GM18868 (cell line): ENCODE measurements at regions not wholly inside any gene's neighbourhood (a gene's known extent, or its start where the extent isn't known, plus 50 kb on each side); places are given as distances from the start of the nearest gene placed in this dataset.

ENCODE experiments used
- ATAC-seq: cut with Tn5 transposase; IDR thresholded peaks from one replicate; pipeline ENCODE4 v1.9.1; 2021; ENCODE audit warnings: mild to moderate bottlenecking, moderate library complexity; ENCODE audit not compliant: unreplicated experiment

DNA sequence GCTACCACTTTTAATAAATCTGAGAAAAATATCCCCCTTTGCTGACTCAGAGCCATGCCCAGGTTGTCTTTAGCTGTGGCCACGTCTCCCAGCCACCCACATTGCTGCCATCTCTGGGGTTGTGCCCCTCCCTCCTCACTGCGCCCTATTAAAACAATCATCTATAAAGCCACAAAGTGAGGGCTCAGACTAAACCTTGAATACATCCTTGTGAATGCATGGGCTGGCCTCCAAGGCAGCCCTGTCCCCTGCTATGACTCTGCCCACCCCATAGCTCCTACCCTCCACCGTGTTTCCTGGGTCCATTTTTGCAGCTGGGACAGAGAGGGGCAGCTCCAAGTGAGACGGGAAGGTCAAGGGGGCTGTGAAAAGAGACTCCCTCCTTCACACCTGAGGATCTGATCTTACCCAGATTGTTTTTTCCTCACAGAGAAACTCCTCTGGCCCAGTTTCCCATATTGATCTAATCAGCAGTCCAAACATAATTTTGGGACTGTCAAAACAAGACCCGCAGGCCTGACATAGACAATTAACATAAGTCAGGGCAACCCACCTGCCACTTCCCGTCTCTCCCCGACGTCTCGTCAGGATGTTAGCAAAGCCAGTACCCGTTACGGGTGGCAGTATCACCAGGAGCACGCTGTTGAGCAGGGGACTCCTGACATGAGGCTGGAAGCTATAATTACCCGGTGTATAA lies 199.0 kb downstream of the KATNAL1 start:
- no peak for ATAC-seq

GRCh38 chr13:30107521-30108136 lies 199.7 kb downstream of the KATNAL1 start:
- no peak for ATAC-seq

DNA sequence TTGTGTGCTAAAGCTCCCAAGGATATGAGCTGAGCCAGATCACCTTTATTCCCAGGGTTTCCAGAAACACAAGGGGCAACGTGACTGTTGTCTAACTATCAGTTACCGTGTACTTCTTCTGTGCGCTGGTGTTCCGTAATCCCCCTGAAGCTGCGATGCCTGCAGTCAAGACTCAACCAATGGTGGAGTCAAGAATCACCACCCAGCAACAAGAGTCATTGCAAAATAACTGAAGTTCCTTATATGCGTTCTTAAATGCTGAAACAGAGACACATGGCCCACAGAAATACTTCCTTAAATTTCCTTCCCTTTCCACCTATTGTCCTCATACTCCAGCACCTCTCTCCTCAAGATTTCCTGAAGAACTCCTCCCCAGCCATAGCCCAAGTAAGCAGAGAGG lies 200.2 kb downstream of the KATNAL1 start:
- no peak for ATAC-seq

DNA sequence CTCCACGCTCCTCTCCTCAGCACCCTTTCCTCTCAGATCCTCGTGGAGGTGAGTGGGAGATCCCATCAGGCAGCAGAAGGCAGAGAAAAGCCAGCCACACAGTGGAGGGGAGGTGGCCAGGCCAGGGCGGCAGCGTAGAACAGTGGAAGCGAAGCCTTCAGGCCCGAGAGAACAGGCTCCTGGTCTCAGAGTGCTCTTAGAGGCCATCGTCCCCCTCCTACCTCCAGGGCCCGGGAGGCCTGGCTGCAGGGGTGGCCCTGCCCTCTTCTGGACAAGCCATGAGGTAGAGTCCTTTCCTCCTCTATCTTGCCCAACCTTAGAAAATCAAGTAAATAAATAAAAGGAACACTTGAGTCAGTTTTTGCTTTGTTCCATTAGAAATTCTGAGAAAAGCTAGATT lies 202.0 kb downstream of the KATNAL1 start:
- no peak for ATAC-seq

DNA sequence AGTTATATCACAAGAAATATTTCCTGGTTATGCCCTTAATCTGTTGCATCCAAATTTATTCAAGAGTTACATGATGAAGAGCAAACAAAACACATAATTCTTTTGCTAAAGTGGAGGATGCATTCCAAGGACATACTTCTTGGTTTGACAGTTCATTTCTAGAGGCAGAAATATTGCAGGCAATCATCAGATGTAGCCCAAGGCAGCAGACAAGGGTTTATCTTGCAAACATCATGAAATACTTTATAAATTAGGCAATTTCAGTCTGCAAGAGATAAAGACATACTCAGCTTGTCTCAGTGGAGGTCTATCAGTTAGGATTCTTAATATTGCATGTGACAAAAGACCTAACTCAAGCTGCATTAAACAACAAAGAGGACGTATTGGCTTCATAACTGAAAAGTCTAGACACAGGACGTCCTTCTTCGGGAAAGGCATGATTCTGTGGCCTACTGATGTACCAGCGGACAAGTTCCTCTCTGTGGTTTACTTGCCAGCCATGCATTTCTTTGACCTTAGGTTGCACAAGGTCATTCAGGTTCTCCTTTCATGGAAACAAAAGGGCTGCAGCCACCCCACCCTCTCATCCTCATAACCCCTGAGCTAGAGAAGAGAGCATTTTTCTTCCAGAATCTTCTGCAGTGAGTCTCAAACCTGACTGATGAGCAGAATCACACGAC lies 204.1 kb downstream of the KATNAL1 start:
- ATAC-seq: no peak

GRCh38 chr13:30100226-30100625 lies 207.1 kb downstream of the KATNAL1 start:
- ATAC-seq: no peak

DNA sequence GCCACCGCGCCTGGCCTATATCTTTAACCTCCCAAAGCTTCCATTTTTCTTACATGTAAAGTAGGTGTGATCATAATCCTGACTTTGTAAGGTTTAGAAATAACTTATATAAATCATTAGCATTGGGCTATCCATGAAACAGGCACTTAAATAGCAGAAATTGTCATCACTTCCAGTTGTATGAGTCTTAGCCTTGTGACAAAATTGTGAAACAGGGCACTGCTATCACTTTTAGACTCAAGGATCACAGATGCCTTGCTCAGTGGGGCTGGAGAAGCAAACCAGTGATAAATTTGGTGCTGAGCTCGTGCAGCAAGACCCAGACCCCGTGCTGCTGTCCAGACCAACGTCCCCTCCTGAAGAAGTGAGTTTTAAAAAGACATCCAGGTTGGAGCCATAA lies 209.7 kb downstream of the KATNAL1 start:
- no peak for ATAC-seq

DNA sequence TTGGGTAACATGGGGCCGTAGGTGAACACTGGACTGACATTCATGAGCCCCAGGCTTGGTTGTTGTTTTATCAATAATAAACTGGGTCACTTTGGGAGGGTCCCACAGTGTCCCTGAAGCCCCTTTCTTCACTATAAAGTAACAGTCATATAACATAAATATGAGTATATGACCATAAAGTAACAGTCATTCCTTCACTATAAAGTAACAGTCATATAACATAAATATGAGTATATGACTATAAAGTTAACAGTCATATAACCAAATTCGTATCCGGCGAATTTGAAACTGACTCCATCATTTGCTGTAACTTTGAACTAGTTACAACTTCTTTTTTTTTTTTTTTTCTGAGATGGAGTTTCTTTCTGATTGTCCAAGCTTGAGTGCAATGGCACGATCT lies 210.3 kb downstream of the KATNAL1 start:
- no peak for ATAC-seq

- ATAC-seq: no peak
These were observed 213.3 kb downstream of the KATNAL1 start for GRCh38 chr13:30094015-30094414.

DNA sequence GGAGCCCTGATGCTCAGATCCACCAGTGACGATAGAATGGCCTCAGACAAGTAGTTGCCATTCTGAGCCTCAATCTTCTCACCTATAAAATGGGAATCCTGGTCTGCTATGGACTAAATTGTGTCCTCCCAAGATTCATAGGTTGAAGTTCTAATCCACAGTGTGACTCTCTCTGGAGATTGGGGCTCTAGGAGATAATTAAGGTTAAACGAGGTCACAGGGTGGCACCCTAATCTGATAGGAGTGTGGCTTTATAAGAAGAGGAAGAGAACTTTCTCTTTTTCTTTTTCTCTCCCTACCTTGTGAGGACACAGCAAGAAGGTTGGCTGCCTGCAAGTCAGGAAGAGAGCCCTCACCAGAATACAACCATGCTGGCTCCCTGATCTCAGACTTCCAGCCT lies 214.1 kb downstream of the KATNAL1 start:
- ATAC-seq: no peak

DNA sequence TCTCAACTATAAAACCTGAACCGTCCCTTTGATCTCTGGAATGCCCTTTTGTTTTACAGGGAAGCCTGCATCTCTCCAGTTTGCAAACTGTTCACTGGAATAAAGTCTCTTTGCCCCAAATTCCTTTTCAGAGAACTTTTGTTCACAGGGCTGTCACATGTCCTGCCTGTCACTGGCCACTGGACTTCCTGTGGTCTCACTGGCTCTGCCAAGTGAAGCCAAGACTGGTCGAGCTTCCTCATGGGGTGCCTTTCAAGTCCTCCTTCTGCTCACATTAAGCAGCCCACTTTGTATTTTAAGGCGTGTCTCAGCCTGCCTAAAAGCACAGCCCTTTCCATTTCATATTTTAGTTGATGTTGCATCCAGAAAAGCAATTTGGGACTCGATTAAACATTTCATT lies 215.7 kb downstream of the KATNAL1 start:
- no peak for ATAC-seq

DNA sequence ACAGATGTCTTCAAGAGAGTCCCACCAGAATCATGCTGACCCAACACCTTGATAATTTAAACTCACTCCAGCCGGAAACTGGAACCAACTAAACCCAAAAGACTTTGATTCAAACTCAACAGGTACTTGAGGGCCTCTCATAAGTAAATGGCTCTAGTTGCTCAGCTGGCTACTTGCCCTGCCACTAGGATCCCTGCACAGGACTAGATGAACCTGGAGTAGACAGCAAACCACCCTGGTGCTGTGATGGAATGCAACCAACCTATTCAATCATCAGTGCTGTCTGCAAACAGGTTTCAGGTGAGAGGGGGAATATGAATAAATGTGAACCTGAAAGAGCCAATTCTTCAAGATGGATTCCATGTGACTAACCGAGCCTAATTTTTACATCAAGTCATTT lies 216.3 kb downstream of the KATNAL1 start:
- no peak for ATAC-seq

DNA sequence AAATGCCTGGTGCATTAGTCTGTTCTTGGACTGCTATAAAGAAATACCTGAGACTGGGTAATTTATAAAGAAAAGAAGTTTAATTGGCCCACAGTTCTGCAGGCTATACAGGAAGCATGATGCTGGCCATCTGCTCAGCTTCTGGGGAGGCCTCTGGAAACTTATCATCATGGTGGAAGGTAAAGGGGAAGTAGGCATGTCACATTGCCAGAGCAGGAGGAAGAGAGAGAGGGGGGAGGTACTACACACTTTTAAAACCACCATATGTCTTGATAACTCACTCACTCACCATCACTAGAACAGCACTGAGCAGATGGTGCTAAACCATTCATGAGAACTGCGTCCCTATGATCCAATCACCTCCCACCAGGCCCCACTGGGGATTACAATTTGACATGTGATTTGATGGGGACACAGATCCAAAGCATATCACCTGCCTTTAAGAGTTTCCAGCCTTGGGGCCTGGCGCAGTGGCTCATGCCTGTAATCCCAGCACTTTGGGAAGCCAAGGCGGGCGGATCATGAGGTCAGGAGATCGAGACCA lies 219.0 kb downstream of the KATNAL1 start:
- ATAC-seq: no peak

GRCh38 chr13:30085087-30085486 lies 222.3 kb downstream of the KATNAL1 start:
- no peak for ATAC-seq

- ATAC-seq: no peak
These were observed 225.0 kb downstream of the KATNAL1 start for GRCh38 chr13:30082391-30082790.

- ATAC-seq: no peak
These were observed 226.0 kb downstream of the KATNAL1 start for GRCh38 chr13:30081331-30081730.

DNA sequence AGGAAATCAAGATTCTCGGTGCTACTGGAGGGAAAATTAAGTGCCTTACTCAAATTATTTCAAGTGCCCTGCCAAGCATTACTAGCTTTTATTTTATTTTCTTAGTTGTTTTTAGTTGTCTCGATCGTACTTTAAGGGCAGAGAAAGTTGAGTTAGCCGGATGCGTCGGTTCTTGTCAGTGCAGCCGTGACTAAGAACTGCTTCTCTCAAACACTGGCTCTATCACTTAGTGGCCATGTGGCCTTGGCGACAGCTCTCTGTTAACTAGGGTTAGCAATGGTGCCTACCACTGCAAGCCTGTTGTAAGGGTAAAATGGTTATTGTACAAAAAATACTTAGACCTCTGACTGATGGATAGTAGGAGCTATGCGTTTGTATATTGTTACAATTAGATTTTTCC lies 227.8 kb downstream of the KATNAL1 start:
- ATAC-seq: no peak

GRCh38 chr13:30078059-30078458 lies 227.6 kb upstream of the UBL3 start:
- ATAC-seq: no peak

- ATAC-seq: no peak
These were observed 226.9 kb upstream of the UBL3 start for GRCh38 chr13:30077240-30077735.

DNA sequence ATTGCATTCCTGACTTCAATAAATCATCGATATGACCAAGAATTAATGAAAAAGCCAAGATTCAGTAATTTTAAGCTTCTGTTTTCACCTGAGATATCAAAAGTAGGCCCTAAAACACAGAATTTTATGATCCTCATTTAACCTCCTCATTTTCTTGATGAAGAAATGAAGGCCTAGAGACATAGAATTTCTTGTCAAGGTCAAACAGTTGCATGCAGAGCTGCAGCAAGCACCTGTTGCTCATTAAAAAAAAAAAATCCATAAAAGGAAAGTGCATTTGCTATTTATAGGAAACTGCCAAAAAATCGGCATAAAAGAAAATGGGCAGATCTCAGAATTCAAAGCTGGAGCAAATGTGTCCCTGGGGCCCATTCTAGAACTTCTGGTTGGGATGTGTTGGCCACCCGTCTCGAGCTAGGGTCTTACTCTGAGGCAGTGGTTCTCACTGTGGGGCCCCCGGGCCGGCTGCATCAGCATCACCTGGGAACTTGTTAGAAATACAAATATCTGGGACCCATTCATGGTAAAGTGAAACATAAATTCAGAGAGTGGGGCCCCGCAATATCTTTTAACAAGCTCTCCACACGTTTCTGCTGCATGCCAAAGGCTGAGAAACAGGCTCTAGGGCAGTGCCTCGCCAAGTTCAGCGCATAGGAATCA lies 224.7 kb upstream of the UBL3 start:
- ATAC-seq: no peak

DNA sequence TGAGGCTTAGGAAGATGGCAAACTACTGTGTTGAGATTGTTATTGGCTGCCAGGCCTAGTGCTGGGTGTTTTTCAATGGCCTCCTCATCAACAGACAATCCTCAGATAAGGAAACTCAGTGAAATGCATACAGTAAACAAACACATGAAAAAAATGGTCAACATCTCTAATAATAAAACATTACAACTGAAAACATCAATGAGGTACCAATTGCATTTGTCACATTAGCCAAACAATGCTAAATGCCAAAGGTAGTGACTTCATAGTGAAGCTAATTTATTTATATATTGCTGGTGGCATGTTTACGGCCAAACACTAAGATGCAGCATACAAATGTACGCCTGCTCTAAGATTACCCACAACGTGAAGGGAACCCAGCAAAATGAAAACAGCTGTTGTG lies 224.0 kb upstream of the UBL3 start:
- no peak for ATAC-seq
